HG02884 (cell line): ENCODE measurements at regions not wholly inside any gene's neighbourhood (a gene's known extent, or its start where the extent isn't known, plus 50 kb on each side); places are given as distances from the start of the nearest gene placed in this dataset.
"Not testable (repeated sequence)": the region's sequence is repeated elsewhere in the genome, so short reads cannot be mapped to it uniquely, and the experiment has no call there.

Source experiments
- ATAC-seq: cut with Tn5 transposase; IDR thresholded peaks from one replicate; pipeline ENCODE4 v1.9.1; 2021; ENCODE audit warnings: mild to moderate bottlenecking, moderate library complexity; ENCODE audit not compliant: unreplicated experiment

DNA sequence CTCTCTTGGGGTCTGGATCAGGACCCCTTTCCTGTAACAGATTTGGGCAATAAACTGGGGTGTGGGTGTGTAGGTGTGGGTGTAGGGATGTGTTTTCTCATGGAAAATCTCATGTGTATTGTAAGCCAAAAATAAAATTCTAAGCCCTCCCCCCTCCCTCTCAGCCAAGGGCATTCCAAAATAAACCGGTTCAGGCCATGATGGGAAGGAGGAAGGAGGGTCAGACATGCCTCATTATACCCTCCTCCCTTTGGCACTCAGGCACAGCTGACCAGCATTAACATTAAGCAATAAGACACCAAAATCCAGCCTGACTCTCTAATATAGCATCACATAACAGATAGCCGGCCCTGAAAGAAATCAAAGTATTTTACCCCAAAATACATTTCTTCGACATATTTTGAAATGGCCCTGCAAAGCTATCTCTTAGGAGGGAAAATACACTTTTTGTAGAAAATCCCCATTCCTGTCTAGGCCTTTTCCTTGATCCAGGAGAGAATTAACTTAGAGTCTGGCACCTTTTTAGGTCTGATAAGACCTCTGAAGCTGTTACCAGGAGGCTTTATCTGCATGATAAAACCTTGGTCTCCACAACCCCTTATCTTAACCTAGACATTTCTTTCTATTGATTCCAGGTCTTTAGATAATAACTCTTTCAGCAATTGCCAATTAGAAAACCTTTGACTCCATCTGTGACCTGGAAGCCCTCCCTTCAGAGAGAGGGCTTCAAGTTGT lies 128.7 kb upstream of the COL5A2 start:
- no peak for ATAC-seq

DNA sequence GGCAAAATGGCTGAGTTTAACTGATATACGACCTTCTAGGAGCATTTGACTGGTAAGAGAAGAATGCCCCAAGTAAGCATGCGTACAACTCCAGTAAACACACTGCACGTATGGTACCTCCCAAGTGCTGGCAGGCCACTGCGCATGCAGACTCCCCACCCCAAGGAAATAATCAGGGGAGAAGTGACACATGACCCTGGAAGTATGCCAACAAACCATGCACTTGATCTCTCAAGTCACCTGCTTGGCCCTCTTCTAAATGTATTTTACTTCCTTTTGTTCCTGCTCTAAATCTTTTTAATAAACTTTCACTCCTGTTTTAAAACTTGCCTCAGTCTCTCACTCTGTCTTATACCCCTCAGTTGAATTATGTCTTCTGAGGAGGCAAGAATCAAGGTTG lies 129.8 kb upstream of the COL5A2 start:
- ATAC-seq: no peak

DNA sequence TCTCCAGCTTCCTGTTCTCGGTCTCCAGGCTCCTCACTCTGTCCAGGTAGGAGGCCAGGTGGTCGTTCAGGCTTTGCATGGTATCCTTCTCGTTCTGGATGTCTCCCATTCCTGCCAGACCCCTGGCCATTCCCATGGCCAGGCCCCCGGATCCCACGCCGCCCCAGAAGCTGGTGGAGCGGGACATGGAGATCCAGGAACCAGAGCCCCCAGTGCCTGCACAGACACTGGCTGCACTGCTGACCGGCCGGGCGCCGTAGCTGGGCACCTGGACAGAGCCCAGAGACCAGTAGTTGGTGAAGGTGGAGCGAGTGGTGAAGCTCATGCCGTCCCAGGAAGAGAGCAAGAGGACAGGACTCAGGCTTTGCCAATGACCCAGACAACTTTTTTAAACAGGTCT lies 129.1 kb upstream of the WDR75 start:
- no peak for ATAC-seq

DNA sequence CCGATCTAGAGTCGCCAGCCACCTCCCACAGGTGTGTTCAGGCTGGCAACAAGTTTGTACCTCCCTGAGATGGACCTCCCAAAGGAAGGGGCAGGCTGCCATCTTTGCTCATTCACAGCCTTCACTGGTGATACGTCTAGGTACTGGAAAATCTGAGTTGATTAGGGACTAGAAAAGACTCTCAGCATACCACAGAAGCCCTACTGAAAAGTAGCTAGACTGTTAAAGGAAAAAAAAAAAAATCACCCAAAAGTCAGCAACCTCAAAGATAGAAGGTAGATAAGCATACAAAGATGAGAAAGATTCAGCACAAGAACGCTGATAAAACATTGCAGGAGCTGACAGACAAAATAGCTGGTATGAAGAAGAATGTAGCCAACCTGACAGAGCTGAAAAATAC lies 128.6 kb upstream of the WDR75 start:
- ATAC-seq: no peak

DNA sequence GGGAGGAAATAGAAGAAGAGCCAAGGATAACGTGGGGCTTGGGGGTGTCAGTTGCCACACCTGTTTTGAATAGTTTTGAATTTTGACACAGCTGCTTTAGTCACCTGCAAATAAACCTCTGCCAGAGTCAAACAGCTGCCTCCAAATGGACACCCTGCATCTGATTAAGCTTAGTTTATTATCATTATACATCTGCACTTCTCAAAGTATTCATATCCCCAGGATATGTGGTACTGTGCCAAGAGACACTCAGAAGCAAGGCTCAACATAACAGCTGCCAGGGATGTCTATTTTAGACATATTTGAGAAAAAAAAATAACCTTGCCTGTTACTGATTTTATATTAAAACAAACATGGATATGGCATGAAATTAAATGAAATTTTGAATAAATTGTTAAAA lies 122.5 kb upstream of the WDR75 start:
- no peak for ATAC-seq

DNA sequence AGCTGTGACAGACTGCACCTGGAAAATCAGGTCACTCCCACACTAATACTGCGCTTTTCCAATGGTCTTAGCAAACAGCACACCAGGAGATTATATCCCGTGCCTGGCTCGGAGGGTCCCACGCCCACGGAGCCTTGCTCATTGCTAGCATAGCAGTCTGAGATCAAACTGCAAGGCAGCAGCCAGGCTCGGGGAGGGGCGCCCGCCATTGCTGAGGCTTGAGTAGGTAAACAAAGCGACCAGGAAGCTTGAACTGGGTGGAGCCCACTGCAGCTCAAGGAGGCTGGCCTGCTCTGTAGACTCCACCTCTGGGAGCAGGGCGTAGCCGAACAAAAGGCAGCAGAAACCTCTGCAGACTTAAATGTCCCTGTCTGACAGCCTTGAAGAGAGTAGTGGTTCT lies 121.8 kb upstream of the WDR75 start:
- not testable (repeated sequence) for ATAC-seq

DNA sequence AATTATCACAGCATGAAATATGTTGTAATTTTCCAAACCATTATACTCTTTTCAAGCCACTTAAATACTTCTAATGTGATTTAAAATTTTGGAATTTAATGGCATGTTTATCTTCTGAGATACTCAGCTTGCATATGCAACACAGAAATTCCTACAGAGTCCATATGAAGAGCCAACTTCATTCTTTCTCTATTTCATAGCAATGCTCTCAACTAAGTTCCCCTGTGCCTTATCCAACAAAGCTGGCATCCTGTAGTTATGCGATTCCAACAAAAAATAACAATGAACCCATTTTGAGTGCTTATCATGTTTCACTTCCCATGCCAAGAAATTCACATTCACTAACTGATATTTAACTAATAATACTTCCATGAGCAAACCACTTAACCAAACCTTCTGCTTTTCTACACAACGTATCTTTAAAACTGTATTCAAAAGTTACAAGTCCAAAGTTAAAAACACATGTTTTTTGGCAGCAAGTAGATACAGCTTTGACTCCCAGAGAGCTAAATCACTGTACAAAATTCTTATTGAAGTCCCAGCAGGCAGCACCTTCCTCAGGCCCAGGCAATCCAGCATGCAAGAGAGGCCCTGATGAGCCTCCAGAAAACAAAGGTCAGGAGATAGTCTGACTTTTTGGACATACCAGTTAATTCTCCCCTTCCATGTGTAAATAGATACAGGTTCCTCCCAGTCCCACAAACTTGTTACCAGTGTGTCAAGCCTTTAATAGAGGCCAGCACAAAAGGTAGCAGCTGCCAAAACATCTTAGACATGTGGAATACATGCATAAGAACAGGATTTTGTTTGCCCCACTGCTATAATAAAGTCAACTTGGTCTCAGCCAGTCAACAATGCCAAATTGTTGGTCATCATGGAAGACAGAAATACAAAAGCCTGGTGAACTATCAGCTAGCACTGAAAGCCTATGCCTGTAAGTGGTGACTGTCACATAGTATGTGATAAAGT lies 113.1 kb upstream of the WDR75 start:
- no peak for ATAC-seq

DNA sequence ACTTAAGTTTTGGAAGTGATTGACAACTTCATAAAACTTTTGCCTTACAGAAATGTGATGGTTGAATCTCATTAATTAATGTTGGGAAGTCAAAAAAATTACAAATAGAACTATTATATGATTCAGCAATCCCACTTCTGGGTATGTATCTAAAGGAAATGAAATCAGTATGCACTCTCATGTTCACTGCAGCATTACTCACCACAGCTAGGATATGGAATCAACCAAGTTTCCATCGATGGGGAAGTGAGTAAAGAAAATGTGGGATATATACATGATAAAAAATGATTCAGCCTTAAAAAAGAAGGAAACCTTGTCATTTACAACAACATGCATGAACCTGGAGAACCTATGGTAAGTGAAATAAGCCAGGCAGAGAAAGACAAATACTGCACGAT lies 112.4 kb upstream of the WDR75 start:
- ATAC-seq: no peak

DNA sequence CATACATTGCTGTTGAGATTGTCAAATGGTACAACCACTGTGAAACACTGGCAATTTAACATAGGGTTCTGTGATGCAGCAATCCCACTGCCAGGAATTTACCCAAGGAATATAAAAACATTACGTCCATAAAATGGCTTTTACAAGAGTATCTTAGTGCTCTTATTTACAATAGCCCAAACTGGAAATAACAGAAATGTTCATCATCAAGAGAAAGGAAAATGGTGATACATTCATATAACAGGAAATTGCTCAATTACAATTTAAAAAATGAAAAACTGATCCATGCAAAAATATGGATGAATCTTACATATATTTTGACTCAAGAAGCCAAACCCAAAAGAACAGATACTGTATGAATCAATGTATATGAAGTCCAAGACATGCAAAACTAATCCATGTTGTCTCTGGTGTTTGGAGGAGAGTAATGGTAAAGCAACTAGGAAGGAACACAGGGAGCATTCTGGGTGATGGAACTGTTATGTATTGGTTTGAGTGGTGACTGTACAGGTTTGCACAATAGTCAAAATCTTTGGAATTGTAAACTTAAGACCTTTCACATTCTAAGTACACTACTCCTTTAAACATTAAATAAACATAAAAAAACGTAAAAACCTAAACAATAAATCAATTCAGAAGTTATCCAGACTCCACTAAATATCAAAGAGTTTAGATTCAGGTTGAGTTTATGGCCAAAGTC lies 104.8 kb upstream of the WDR75 start:
- no peak for ATAC-seq

DNA sequence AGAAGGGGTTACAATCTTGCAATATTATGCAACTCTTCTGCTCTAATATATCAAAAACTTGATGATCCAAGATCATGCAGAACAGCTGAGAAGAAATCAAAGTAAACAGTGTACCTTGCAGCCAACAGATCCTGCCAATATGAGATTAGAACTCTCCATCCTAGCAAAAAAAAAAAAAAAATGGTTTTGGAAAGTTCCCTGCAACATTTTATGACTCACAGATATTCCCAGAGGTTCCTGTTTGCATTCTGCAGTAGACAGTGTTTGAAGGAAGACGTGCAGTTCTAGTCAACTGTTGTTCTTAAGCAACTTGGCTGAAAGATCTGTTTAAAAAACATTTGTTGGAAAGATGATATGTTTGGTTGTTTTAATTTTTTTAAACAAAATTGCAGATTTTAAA lies 103.6 kb upstream of the WDR75 start:
- ATAC-seq: no peak

DNA sequence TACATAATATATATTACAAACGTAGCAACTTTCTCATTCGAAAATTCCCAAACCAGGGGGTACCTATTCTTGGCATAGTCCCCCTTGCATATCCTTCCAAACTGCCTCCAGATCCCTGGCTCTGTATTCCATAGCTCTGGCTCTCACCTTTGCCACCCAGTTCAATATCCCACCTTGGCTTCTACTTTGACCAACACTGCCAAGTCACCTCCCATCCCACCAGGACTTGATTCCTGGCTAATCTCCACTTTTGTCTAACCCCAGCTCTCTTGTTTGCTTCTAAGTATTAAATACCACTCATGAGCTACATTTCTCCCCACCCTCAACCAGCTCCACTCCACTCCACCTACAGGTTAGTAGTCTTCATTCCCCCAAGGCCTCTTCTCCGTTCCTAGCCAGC lies 103.2 kb upstream of the WDR75 start:
- ATAC-seq: no peak

DNA sequence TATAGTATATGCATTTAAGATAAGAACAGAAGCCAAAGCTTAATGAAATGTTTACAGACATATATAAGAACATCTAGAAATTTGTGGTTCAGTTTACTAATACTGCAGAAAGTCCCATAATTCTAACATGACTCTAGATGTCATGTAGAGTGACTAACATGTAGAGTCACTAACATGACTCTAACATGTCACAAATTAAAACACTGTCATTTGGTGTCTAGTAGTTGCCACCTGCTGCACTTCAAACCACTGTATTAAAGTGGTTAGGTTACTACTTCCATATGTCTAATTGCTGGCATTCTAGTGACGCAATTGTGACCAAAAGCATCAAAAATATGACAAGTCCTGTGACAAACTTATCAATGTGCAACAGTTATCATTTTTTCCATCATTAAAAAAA lies 100.2 kb upstream of the WDR75 start:
- ATAC-seq: no peak

DNA sequence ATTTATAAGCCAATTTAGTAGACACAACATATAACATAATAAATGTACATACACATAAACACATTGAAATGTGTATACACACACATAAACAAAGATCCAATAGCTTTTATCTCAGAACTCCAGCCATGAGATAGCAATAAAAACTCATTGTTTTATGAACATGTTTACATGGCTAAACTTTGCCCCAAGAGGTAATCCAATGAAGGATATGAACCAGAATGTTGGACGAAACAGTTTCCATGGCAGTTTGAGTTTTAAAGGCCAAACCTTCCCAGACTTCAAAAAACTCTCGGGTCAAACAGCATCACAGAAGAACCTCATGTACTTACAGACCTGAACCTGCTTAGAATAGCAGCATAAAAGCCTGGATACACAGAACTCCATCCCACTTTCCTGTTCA lies 97.2 kb upstream of the WDR75 start:
- ATAC-seq: no peak

DNA sequence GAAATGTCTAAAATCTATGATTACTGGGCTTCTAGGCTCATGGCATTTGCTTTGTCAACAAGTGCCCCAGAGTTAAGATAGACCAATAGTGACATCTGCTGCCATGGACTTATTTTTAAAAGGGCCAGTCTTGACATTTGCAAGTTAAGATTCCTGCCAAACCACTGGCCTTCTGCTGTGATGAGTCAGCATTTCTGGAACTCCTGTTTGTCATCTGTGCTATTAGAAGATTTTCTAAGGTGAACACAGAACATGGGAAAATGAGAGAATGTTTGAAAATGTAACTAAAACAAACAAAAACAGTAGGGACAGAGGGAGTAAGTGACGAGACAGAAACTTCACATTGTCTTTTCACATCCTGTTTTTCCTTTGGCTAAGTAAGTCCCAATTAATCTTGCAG lies 93.7 kb upstream of the WDR75 start:
- ATAC-seq: peak; percentile 67

DNA sequence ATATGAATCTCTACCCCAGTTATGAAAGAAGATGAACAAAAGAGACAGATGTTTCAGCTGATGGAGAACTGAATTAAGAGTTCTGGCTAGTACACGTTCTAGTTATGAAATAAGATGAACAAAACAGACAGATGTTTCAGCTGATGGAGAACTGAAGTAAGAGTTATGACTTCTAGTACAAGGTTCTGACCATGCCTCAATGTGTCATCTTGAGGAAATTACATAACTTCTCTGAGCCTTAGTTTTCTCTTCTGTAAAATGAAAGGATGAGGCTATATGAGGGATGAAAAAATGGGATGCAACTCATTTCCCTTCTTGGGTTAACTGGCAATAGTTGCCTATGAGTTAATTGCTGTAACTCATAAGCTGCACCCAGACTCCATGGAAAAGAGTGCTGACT lies 92.9 kb upstream of the WDR75 start:
- ATAC-seq: no peak

DNA sequence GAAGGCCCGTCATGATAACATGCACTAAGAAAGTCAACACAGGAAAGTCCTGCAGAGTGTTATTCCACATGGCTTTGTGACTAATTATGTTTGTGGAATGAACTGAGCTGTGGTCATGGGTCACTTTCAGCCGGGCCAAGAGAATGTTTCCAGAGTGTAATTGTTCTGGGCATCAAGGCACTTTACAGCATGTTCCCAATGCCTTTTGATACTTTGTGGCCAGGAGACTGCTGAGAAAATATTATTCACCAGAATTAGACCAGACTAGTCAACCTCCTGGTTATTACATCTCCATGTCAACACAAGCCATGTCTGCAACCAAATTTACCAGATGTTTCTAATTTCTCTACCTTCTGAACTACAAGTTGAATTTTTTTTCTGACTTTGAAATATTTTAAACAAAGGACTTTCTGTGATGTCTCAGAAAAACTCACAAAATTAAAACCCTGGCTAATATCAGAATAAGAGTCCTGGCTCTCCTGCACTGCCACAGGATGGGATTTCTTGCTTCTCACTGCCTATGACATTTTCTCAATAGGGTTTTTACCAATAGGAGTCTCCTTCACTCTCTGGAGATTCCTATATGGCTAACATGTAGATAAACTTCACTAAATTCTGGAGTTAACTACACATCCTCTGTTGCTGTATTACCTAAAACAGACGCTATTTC lies 90.6 kb upstream of the WDR75 start:
- ATAC-seq: no peak

DNA sequence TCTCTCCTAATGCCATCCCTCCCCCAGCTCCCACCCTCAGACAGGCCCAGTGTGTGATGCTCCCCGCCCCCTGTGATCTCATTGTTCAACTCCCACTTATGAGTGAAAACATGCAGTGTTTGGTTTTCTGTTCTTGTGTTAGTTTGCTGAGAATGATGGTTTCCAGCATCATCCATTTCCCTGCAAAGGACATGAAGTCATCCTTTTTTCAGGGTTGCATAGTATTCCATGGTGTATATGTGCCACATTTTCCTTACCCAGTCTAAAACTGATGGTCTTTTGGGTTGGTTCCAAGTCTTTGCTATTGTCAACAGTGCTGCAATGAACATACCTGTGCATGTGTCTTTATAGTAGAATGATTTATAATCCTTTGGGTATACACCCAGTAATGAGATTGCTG lies 89.3 kb upstream of the WDR75 start:
- ATAC-seq: not testable (repeated sequence)

DNA sequence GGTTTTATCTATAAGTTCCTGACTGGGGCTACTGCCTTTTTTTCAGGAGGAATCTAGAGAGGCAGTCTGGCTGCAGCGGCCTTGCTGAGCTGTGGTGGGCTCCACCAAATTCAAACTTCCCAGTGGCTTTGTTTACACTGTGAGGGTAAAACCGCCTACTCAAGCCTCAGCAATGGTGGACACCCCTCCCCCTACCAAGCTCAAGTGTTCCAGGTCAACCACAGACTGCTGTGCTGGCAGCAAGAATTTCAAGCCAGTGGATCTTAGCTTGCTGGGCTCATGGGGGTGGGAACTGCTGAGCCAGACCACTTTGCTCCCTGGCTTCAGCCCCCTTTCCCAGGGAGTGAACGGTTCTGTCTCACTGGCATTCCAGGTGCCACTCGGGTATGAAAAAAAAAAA lies 83.9 kb upstream of the WDR75 start:
- ATAC-seq: not testable (repeated sequence)

DNA sequence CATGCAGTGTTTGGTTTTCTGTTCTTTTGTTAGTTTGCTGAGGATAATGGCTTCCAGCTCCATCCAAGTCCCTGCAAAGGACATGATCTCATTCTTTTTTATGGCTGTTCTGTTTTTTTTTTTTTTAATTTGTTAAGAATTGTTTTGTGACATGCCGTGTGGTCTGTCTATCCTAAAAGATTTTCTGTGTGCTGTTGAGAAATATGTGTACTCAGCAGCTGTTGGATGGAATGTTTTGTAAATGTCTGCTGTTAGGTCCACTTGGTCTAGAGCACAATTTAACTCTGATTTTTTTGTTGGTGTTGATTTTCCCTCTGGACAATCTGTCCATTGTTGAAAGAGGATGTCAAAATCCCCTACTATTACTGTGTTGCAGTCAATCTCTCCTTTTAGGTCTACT lies 80.4 kb upstream of the WDR75 start:
- no peak for ATAC-seq

DNA sequence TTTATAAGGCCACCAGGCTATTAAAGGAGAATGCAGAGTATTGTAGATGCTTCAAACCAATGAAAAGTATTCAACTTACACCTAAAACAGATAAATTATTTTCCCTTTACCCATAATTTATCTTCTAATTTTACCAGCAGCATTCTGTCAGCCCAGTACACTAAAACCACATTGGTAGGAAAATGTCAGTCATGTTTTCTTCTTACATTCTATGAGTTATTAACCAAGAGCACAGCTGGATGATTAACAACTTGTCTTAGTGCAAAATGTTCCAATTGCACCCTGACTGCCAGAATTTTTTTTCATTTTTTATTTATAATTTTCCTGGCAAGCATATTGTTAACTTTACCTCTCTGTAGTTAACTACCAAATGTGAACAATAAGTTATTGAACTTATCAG lies 79.0 kb upstream of the WDR75 start:
- no peak for ATAC-seq

DNA sequence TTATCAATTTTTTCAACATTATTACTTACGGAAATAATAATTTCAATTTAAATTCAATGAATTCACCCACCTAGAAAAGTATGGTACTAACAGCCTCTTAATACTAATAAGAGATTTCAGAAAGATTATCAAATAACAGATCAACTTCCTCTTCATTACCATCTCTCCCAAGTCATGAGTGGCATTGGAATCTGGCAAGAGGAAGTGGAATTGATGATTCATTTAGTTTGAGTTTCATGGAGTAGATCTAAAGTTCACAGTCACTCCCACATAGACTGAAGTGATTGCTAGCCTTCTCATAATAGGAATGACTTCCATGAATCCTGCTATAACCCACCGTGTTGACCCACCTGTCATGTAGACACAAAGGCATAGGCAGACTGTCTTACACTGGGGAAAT lies 77.7 kb upstream of the WDR75 start:
- ATAC-seq: no peak
